BE2C (cell line): ENCODE measurements at regions not wholly inside any gene's neighbourhood (a gene's known extent, or its start where the extent isn't known, plus 50 kb on each side); places are given as distances from the start of the nearest gene placed in this dataset.
A peak's percentile ranks its signal among the peaks of the same experiment; 100 is the strongest.

Experiments used
- DNase-seq: peaks from one replicate; pipeline ENCODE4 v3.0.0-alpha.2; 2020
- H3K27me3 ChIP-seq: fragments of 250-450 bp; sonication (Bioruptor Pico); 2 replicates; pipeline ENCODE4 v1.5.1; 2020; ENCODE audit warnings: mild to moderate bottlenecking
- H3K36me3 ChIP-seq: fragments of 250-450 bp; sonication (Bioruptor Pico); 2 replicates; pipeline ENCODE4 v1.5.1; 2020; ENCODE audit warnings: mild to moderate bottlenecking
- H3K4me1 ChIP-seq: fragments of 250-450 bp; sonication (Bioruptor Pico); 2 replicates; pipeline ENCODE4 v1.5.1; 2020
- H3K4me3 ChIP-seq: 2 replicates; pipeline ENCODE4 v1.5.1; 2011; ENCODE audit warnings: low read depth, low read length
- H3K9me3 ChIP-seq: fragments of 250-450 bp; sonication (Bioruptor Pico); 2 replicates; pipeline ENCODE4 v1.5.1; 2020
- CTCF ChIP-seq: IDR thresholded peaks from 2 replicates; pipeline ENCODE4 v1.5.1; 2012; ENCODE audit warnings: mild to moderate bottlenecking, low read depth, low read length

GRCh38 chr20:48197066-48197465 is 411.8 kb upstream of the SULF2 start:
- H3K9me3 ChIP-seq = no peaks in the 10 kb centered on the region
- DNase-seq = peak; percentile 60
- no peak for TF ChIP-seq CTCF
- H3K27me3 ChIP-seq = no peaks in the 10 kb centered on the region
- peak overlapping the region; percentile 10; the same call in 1 of the 2 replicates for H3K4me3 ChIP-seq
- no peaks in the 10 kb centered on the region for H3K36me3 ChIP-seq
- peaks cover 28% of the 10 kb centered on the region for H3K4me1 ChIP-seq

- TF ChIP-seq CTCF = no peak
- Histone ChIP-seq H3K27me3 (no peaks in the 10 kb centered on the region), H3K9me3 (no peaks in the 10 kb centered on the region), H3K36me3 (no peaks in the 10 kb centered on the region), H3K4me3 (no peak overlapping the region), H3K4me1 (peaks cover 27% of the 10 kb centered on the region)
- DNase-seq = no peak
Observed at GRCh38 chr20:48196486-48196885, 411.2 kb upstream of the SULF2 start.

DNA sequence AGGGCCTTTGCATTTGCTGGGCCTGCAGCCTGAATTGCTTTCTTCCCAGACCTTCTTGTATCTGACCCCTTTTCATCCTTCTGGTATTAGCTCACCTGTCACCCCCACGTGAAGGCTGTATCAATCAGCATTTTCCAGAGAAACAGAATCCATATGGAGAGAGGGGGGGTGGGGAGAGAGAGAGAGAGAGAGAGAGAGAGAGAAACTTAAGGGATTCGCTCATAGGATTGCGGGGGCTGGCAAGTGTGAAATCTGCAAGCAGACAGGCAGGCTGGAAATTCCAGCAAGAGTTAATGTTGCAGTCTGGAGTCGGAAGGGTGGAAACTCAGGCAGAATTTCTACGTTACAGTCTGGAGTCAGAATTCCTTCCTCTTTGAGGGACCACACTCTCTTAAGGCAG is 410.7 kb upstream of the SULF2 start:
- H3K4me1 ChIP-seq = peaks cover 30% of the 10 kb centered on the region
- H3K36me3 ChIP-seq = no peaks in the 10 kb centered on the region
- no peaks in the 10 kb centered on the region for H3K9me3 ChIP-seq
- no peak for DNase-seq
- H3K4me3 ChIP-seq = no peak overlapping the region
- no peak for TF ChIP-seq CTCF
- no peaks in the 10 kb centered on the region for H3K27me3 ChIP-seq

GRCh38 chr20:48195121-48195870 is 410.0 kb upstream of the SULF2 start:
- Histone ChIP-seq H3K9me3 (no peaks in the 10 kb centered on the region), H3K4me3 (no peak overlapping the region), H3K27me3 (no peaks in the 10 kb centered on the region), H3K4me1 (peaks cover 37% of the 10 kb centered on the region), H3K36me3 (no peaks in the 10 kb centered on the region)
- DNase-seq = no peak
- no peak for TF ChIP-seq CTCF

- peak; percentile 84 for DNase-seq
- no peaks in the 10 kb centered on the region for H3K36me3 ChIP-seq
- H3K27me3 ChIP-seq = no peaks in the 10 kb centered on the region
- peaks cover 37% of the 10 kb centered on the region for H3K4me1 ChIP-seq
- H3K4me3 ChIP-seq = no peak overlapping the region
- H3K9me3 ChIP-seq = no peaks in the 10 kb centered on the region
- TF ChIP-seq CTCF = no peak
Observed at GRCh38 chr20:48194583-48194982, 409.3 kb upstream of the SULF2 start.

DNA sequence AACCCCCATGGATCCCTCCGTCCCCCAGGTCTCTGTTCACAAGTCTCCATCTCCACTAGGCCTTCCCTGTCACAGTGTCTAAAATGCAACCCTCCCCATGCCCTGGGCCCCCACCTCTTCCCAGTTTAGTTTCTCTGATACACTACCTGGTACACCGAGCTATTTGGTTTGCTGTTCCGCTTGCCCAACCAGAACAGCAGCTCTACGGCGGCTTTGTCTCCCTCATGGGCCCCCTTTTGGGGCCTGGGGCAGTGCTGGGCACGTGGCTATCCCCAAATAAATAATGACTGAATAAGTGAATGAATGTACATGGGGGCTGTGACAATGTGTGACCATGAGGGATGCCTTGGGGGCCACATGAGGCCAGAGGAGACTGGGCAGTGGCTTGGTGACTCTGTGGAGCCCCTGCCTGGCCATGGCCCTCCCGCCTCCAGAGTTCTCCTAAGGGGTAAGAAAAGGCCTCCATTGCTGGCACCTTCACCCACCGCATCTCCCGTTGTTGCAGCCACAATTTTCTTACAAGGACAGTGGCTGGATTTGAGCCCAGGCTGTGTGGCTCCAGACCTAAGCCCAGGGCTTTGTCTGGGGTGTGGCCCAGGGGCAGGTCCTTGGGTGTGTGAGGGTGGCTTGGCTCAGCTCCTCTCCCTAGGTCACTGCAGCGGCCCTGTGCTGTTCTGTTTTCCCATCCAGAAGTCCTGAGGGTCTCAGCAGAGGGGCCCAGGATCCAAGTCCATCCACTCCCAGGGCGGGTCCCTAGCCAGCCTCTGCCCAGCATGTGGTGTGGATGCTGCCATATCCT is 408.5 kb upstream of the SULF2 start:
- Histone ChIP-seq H3K36me3 (no peaks in the 10 kb centered on the region), H3K4me3 (no peak overlapping the region), H3K9me3 (no peaks in the 10 kb centered on the region), H3K4me1 (peaks cover 37% of the 10 kb centered on the region), H3K27me3 (no peaks in the 10 kb centered on the region)
- no peak for TF ChIP-seq CTCF
- no peak for DNase-seq
